ENCODE measurements at regions not wholly inside any gene's neighbourhood (a gene's known extent, or its start where the extent isn't known, plus 50 kb on each side); places are given as distances from the start of the nearest gene placed in this dataset.

DNA sequence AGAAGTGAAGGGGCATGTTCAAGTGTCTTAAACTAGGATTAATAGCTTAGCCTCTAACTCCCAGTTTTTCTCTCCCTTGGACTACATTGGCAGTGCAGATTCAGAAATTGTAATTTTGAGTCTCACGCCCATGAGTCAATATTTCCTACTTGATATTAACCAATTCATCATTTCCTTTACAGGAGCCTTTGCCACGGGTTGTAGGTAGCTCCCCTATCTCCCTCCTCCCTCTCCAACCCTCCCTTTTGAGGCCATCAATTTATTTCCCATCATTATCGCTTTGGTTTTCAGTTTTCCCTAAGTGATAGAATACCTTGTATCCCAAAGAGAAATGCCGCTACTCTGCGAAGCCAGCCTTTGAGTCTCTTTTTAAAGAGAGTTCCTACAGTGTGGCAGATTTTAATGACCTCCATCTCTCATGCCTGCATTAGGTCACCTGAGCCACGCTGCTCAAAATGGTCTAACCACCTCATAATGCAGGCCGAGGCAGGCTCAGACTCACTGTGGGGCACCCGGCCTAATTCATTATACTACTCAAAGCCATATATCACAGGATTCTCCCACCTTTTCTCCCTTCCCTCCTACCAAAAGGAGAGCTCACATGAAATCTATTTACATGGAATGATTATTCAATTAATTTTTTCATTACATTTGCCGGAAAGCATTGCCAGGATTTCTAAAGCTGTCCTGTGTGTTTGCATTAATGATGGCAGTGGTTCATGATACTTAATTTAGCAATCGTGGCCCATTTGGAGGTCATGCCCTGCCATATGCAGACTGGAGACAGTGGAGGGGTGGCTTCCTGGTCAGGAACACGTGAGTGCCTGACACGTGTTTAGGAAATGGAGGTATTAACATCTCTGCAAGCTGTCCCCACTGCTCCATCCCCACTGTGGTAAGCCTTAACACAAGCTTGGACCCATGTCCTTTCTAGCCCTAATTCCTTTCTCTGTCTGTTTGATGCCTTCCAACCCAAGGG is 448.2 kb upstream of the AUTS2 start (continued):
- TF ChIP-seq FOS (IDR thresholded peaks at IDR 0.05; ENCODE audit: low read depth, low read length) = no peak

DNA sequence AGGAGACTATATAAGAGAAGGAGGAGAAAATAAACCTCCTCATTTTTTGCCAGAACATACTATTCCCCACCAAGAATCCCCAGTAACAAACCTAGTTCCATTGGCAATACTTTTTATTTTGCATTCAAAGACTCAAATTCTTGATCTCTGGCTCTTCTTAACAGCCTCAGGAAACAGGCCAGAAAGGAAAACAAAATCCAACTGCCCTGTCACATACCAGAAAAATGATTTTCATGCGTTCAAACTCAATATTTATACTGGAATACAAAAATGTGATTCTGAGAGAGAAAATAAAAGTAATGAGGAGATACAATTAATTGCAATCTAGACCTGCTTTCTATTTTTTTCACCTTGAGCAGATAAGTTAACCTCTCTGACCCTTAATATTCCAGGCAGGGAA is 435.9 kb upstream of the AUTS2 start:
- ChIA-PET POLR2A (ENCODE audit: unreplicated experiment) (no interaction called here), CTCF (no interaction called here)
- H3K56ac ChIP-seq (ENCODE audit: extremely low read depth, insufficient read depth, low read length) = no peak overlapping the region
- H2AK5ac ChIP-seq (ENCODE audit: low read depth, low read length) = no peak overlapping the region
- no peak overlapping the region for H3K18ac ChIP-seq (ENCODE audit: low read depth, low read length)
- H3K4ac ChIP-seq (ENCODE audit: low read depth, low read length) = no peak overlapping the region
- no peak overlapping the region for H2BK120ac ChIP-seq (ENCODE audit: low read depth, low read length)
- H3K14ac ChIP-seq (replicated peaks; ENCODE audit: low read depth, low read length) = no peak overlapping the region
- H3K79me1 ChIP-seq (ENCODE audit: low read depth in 1 of 2, low read length in 2 of 2) = no peaks in the 10 kb centered on the region
- H3K9me1 ChIP-seq (ENCODE audit: insufficient read depth, low read length) = no peaks in the 10 kb centered on the region
- H4K20me1 ChIP-seq (ENCODE audit: insufficient read depth, low read length) = no peaks in the 10 kb centered on the region
- H2AK9ac ChIP-seq (replicated peaks; ENCODE audit: low read depth, low read length, poor library complexity) = no peak overlapping the region
- H3K4me2 ChIP-seq (ENCODE audit: low read depth, low read length) = no peak overlapping the region
- no peaks in the 10 kb centered on the region for H3K27me3 ChIP-seq (ENCODE audit: control insufficient read depth, insufficient read depth, low read length)
- no peak overlapping the region for H3K23ac ChIP-seq (ENCODE audit: low read depth, low read length)
- no peak overlapping the region for H3K9ac ChIP-seq (ENCODE audit: low read depth, low read length)
- H4K91ac ChIP-seq (ENCODE audit: insufficient read depth, low read depth, low read length) = no peak overlapping the region
- in situ Hi-C loops (cut with MboI; ENCODE audit: low sequenced_read_pairs) = no loop called here
- DNase-seq = no peak
- intact Hi-C loops (cut with micrococcal nuclease) = no loop called here
- no peak overlapping the region for H3K4me3 ChIP-seq (ENCODE audit: insufficient read depth, low read depth, low read length)
- no CpG with 5 or more reads among the region's 1 CpG for WGBS, 2 experiments (ENCODE audit: extremely low coverage in 2 of 2, insufficient read length in 1 of 2)
- no peak overlapping the region for H2BK5ac ChIP-seq (ENCODE audit: low read depth, low read length, poor library complexity, severe bottlenecking)
- H4K5ac ChIP-seq (ENCODE audit: low read depth, low read length) = no peak overlapping the region
- no peak overlapping the region for H3K27ac ChIP-seq (ENCODE audit: insufficient read depth, low read length)
- dilution Hi-C loops (cut with HindIII; ENCODE audit: low sequenced_read_pairs, unreplicated experiment) = no loop called here
- no peaks in the 10 kb centered on the region for H3K4me1 ChIP-seq (ENCODE audit: control insufficient read depth, insufficient read depth, low read length)
- TF ChIP-seq FOS (IDR thresholded peaks at IDR 0.05; ENCODE audit: low read depth, low read length) (no peak), RFX5 (IDR thresholded peaks at IDR 0.05; ENCODE audit: low read depth, low read length) (no peak), MAFK (IDR thresholded peaks at IDR 0.05; ENCODE audit: low read depth, low read length) (no peak), BHLHE40 (IDR thresholded peaks at IDR 0.05; ENCODE audit: low read depth, low read length) (no peak)
- TF ChIP-seq, protein P1, sequence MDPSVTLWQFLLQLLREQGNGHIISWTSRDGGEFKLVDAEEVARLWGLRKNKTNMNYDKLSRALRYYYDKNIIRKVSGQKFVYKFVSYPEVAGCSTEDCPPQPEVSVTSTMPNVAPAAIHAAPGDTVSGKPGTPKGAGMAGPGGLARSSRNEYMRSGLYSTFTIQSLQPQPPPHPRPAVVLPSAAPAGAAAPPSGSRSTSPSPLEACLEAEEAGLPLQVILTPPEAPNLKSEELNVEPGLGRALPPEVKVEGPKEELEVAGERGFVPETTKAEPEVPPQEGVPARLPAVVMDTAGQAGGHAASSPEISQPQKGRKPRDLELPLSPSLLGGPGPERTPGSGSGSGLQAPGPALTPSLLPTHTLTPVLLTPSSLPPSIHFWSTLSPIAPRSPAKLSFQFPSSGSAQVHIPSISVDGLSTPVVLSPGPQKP (IDR thresholded peaks at IDR 0.05; ENCODE audit: borderline replicate concordance, low read depth, low read length) = no peak
- no peak overlapping the region for H2AFZ ChIP-seq (replicated peaks; ENCODE audit: low read length, poor library complexity)
- no peak overlapping the region for H2BK20ac ChIP-seq (ENCODE audit: low read depth, low read length)
- BruUV-seq (replicated peaks) = no TSS peak
- H4K8ac ChIP-seq (ENCODE audit: low read depth in 2 of 2, low read length in 2 of 2) = no peak overlapping the region
- no peak for ATAC-seq (ENCODE audit: low read depth)
- H3K36me3 ChIP-seq (ENCODE audit: control insufficient read depth, insufficient read depth, low read length) = no peaks in the 10 kb centered on the region
- H3K9me3 ChIP-seq (ENCODE audit: control insufficient read depth, insufficient read depth, low read length) = peaks cover 5% of the 10 kb centered on the region; the same call in 1 of the 2 replicates
- H2BK15ac ChIP-seq (ENCODE audit: low read depth, low read length) = no peak overlapping the region

Measured in IMR-90 (cell line).